ENCODE measurements at regions not wholly inside any gene's neighbourhood (a gene's known extent, or its start where the extent isn't known, plus 50 kb on each side); places are given as distances from the start of the nearest gene placed in this dataset.

- no peak for TF ChIP-seq ZNF274 (IDR thresholded peaks at IDR 0.05; ENCODE audit: insufficient read depth, insufficient read length)
- TF ChIP-seq RAD21 (IDR thresholded peaks at IDR 0.05; ENCODE audit: insufficient read depth, low read depth, low read length): no peak
- no peak for TF ChIP-seq POLR2AphosphoS5 (IDR thresholded peaks at IDR 0.05; ENCODE audit: low read length)
- TF ChIP-seq POU2F2 (IDR thresholded peaks at IDR 0.05; ENCODE audit: borderline replicate concordance, low read depth, low read length): no peak
- TF ChIP-seq EZH2 (IDR thresholded peaks at IDR 0.05; ENCODE audit: borderline replicate concordance, control insufficient read depth, low read depth, low read length): no peak
- TF ChIP-seq ZNF687 (IDR thresholded peaks at IDR 0.05): no peak
- no peak for TF ChIP-seq ATF2 (IDR thresholded peaks at IDR 0.05; ENCODE audit: low read length)
- TF ChIP-seq USF2 (IDR thresholded peaks at IDR 0.05; ENCODE audit: borderline replicate concordance, low read depth, low read length): no peak
- TF ChIP-seq MAX (IDR thresholded peaks at IDR 0.05; ENCODE audit: low read depth, low read length): no peak
Observed at GRCh38 chr10:29746080-29746797, 111.5 kb upstream of the SVIL start.
